MCF 10A (cell line): ENCODE measurements at regions not wholly inside any gene's neighbourhood (a gene's known extent, or its start where the extent isn't known, plus 50 kb on each side); places are given as distances from the start of the nearest gene placed in this dataset.
"Not testable (repeated sequence)": the region's sequence is repeated elsewhere in the genome, so short reads cannot be mapped to it uniquely, and the experiment has no call there.

Experiments
- BruUV-seq: library from RNA; stranded (reverse); fragments of 400-500 nt; replicated peaks from 2 replicates; lab custom pipeline; 2021; lab: Mats Ljungman, UMichigan
- CTCF ChIA-PET: fragments of 300-600 bp; sonication (Branson Sonifier 250); formaldehyde crosslinking; extraction: SDS; loops from one replicate; lab custom pipeline; 2021; ENCODE audit warnings: antibody characterized with exemption, inconsistent platforms; lab: Yijun Ruan, JAX
- POLR2A ChIA-PET: fragments of 300-600, 350-650 bp; sonication (Branson Sonifier 250); formaldehyde crosslinking; extraction: SDS; loops from one replicate; lab custom pipeline; 2020; ENCODE audit warnings: antibody characterized with exemption, inconsistent platforms; lab: Yijun Ruan, JAX
- DNase-seq: peaks from one replicate; pipeline ENCODE4 v3.0.0-alpha.2; 2018; ENCODE audit not compliant: unreplicated experiment
- H3K27ac Mint-ChIP-seq: one replicate; pipeline ENCODE4 v1.8.0; 2022; ENCODE audit warnings: mild to moderate bottlenecking, low read depth, mixed read lengths; ENCODE audit not compliant: unreplicated experiment
- H3K27me3 Mint-ChIP-seq: one replicate; pipeline ENCODE4 v1.8.0; 2022; ENCODE audit warnings: mixed read lengths; ENCODE audit not compliant: insufficient read depth, unreplicated experiment
- H3K36me3 Mint-ChIP-seq: one replicate; pipeline ENCODE4 v1.8.0; 2022; ENCODE audit warnings: mild to moderate bottlenecking, moderate library complexity, mixed read lengths; ENCODE audit not compliant: insufficient read depth, unreplicated experiment
- H3K4me1 Mint-ChIP-seq: one replicate; pipeline ENCODE4 v1.8.0; 2022; ENCODE audit warnings: mixed read lengths; ENCODE audit not compliant: insufficient read depth, unreplicated experiment
- H3K4me3 Mint-ChIP-seq: one replicate; pipeline ENCODE4 v1.8.0; 2022; ENCODE audit warnings: mild to moderate bottlenecking, moderate library complexity, mixed read lengths; ENCODE audit not compliant: unreplicated experiment
- H3K9me3 Mint-ChIP-seq: one replicate; pipeline ENCODE4 v1.8.0; 2022; ENCODE audit warnings: mixed read lengths; ENCODE audit not compliant: unreplicated experiment
- intact Hi-C: fragments of 100-400 bp; cut with micrococcal nuclease; formaldehyde crosslinking; loops from 2 replicates; pipeline ENCODE4 v1.14.1; 2022
- TF ChIP-seq, protein P1 (sequence below): fragments of 200-600 bp; IDR thresholded peaks from one replicate; pipeline ENCODE4 v1.8.0; 2022; ENCODE audit warnings: antibody characterized with exemption, mild to moderate bottlenecking; ENCODE audit not compliant: unreplicated experiment

- peaks cover 5% of the 10 kb centered on the region for H3K4me1 Mint-ChIP-seq
- BruUV-seq: no TSS peak
- no peaks in the 10 kb centered on the region for H3K27me3 Mint-ChIP-seq
- peaks cover 7% of the 10 kb centered on the region for H3K9me3 Mint-ChIP-seq
- ChIA-PET CTCF (no interaction called here), POLR2A (no interaction called here)
- H3K4me3 Mint-ChIP-seq: no peak overlapping the region
- H3K36me3 Mint-ChIP-seq: no peaks in the 10 kb centered on the region
- TF ChIP-seq, protein P1, sequence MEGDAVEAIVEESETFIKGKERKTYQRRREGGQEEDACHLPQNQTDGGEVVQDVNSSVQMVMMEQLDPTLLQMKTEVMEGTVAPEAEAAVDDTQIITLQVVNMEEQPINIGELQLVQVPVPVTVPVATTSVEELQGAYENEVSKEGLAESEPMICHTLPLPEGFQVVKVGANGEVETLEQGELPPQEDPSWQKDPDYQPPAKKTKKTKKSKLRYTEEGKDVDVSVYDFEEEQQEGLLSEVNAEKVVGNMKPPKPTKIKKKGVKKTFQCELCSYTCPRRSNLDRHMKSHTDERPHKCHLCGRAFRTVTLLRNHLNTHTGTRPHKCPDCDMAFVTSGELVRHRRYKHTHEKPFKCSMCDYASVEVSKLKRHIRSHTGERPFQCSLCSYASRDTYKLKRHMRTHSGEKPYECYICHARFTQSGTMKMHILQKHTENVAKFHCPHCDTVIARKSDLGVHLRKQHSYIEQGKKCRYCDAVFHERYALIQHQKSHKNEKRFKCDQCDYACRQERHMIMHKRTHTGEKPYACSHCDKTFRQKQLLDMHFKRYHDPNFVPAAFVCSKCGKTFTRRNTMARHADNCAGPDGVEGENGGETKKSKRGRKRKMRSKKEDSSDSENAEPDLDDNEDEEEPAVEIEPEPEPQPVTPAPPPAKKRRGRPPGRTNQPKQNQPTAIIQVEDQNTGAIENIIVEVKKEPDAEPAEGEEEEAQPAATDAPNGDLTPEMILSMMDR: no peak
- DNase-seq: no peak
- intact Hi-C loops: no loop called here
- H3K27ac Mint-ChIP-seq: no peak overlapping the region
Measured at GRCh38 chr3:163555918-163556317, 1522.4 kb downstream of the SI start.

GRCh38 chr3:163552659-163552966 lies 1525.7 kb downstream of the SI start:
- POLR2A ChIA-PET: interaction anchor here (0.6 kb wide), 1 partner anchor 14 kb away, joined by 3 read pairs; no protein-coding TSS in a partner anchor
- TF ChIP-seq, protein P1: no peak

GRCh38 chr3:163551915-163552658 lies 1526.2 kb downstream of the SI start:
- H3K9me3 Mint-ChIP-seq, CTCF ChIA-PET, H3K36me3 Mint-ChIP-seq, H3K27me3 Mint-ChIP-seq, BruUV-seq, H3K27ac Mint-ChIP-seq, POLR2A ChIA-PET, H3K4me1 Mint-ChIP-seq, H3K4me3 Mint-ChIP-seq, DNase-seq, intact Hi-C loops: not testable (repeated sequence)

More at GRCh38 chr3:163552659-163552966, 1525.7 kb downstream of the SI start:
- H3K9me3 Mint-ChIP-seq: peaks cover 7% of the 10 kb centered on the region
- no peaks in the 10 kb centered on the region for H3K36me3 Mint-ChIP-seq
- no TSS peak for BruUV-seq
- intact Hi-C loops: no loop called here
- no peaks in the 10 kb centered on the region for H3K27me3 Mint-ChIP-seq
- CTCF ChIA-PET: no interaction called here
- no peak overlapping the region for H3K27ac Mint-ChIP-seq
- DNase-seq: no peak
- H3K4me1 Mint-ChIP-seq: no peaks in the 10 kb centered on the region
- no peak overlapping the region for H3K4me3 Mint-ChIP-seq

DNA sequence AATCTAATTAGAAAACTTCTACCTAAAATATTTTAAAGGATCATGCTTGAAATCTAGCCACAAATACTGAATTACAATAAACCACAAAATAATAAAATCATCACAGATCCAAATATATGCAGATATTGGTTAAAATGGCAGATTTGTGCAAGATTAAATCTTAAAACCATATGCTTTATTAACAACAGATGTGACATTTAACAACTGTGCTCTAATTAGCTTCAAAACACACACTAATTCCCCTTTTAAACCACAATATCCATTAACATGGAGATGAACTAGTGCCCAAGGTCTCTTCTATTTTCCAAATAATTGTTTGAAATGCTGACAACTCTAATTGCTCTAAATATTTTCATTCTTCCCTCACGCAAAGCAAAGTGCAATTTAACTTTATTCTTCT lies 1530.3 kb downstream of the SI start:
- no peak for DNase-seq
- CTCF ChIA-PET: no interaction called here
- intact Hi-C loops: no loop called here
- Mint-ChIP-seq H3K27ac (no peak overlapping the region), H3K4me1 (no peaks in the 10 kb centered on the region), H3K4me3 (no peak overlapping the region), H3K27me3 (no peaks in the 10 kb centered on the region), H3K9me3 (peaks cover 7% of the 10 kb centered on the region), H3K36me3 (no peaks in the 10 kb centered on the region)
- TF ChIP-seq, protein P1: no peak
- no TSS peak for BruUV-seq
- POLR2A ChIA-PET: interaction anchor here (0.5 kb wide), 1 partner anchor 18 kb away, joined by 3 read pairs; no protein-coding TSS in a partner anchor
